ENCODE measurements at regions not wholly inside any gene's neighbourhood (a gene's known extent, or its start where the extent isn't known, plus 50 kb on each side); places are given as distances from the start of the nearest gene placed in this dataset.

DNA sequence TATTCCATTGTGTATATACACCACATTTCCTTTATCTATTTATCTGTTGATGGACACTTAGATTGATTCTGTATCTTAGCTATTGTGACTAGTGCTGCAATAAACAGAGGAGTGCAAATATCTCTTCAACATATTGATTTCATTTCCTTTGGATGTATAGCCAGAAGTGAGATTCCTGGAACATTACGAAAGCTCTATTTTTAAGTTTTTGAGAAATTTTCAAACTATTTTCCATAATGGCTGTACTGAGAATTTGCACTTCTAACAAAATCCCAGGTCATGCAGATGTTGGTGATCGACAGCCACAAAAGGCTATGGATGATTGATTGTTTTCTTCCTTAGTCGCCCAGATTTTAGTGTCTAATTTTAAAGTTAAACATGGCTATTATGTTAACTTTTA lies 132.7 kb upstream of the MTAP start:
- DNase-seq (ENCODE audit: low read depth), result no peak

DNA sequence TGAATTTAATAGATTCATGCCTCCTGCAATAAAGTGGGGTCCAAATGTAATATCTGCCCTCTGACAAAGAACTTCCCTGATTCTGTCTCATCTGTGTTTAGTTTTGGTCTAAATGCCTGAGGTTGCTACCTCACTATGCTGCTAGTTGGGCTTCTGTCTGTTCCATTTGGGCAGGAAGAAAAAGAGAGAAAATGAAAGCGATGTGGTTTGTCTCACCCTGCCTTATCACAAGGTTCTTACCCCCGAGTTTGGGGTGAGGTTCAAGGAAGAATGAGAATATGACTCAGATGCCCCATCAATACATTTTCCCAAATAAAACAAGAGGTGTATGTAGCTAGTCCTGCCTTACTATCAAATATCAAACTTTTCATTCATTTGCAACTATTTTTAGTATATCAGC lies 132.1 kb upstream of the MTAP start:
- DNase-seq (ENCODE audit: low read depth), result no peak

DNA sequence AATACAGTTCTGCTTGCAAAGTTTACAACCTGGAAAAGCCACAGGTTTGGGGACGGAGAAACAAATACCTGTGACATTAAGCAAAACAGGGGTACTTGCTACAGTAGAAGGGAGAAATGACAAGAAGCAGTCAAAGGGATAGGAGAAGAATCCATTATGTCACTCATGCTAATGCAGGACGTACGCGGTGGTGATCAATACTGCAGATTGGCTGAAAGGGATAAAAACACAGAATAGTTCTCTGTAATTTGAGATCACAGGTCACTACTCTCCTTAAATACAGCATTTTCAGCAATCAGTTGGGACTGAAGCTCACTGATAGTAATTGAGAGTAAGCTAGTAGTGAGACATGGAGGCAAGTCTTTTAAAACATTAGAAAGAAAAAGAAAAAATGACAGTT lies 130.3 kb upstream of the MTAP start:
- no peak for DNase-seq (ENCODE audit: low read depth)

DNA sequence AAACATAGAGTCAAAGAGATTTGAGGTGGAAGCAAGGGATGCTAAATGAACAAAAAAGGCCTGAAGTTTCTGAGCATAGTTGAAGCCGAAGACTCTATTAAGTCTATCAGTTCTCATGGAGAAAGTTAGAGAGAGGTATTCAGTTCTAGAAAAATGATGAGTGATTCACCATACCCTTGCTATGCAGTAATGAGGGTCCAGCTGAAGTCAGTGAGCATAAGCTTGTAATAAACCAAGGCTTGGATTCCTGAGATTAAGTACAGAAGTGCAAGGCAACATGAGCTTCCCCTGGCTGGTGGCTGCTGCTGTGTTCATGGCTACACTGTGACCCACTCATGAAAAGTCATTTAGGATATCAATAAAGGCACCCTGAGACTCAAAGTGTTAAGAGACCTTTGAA lies 129.7 kb upstream of the MTAP start:
- no peak for DNase-seq (ENCODE audit: low read depth)

DNA sequence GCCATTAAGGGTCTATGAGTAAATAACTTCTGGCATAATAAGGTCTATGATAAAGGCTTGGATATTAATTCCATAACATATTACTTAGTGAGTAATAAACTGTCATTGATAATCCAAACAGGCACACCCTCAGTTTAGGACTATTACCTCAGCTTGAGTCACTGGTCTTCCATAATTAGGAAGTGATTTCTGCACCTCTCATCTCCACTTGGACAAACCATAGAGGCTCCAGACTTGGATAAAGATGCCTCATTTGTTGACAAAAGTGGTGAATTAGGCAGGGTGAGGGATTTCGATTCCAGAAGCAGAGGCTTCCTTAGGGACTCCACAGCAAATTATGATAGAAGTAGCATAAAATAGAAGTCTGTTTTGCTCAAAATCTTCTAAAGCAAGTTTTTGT lies 127.5 kb upstream of the MTAP start:
- DNase-seq (ENCODE audit: low read depth), result no peak

DNA sequence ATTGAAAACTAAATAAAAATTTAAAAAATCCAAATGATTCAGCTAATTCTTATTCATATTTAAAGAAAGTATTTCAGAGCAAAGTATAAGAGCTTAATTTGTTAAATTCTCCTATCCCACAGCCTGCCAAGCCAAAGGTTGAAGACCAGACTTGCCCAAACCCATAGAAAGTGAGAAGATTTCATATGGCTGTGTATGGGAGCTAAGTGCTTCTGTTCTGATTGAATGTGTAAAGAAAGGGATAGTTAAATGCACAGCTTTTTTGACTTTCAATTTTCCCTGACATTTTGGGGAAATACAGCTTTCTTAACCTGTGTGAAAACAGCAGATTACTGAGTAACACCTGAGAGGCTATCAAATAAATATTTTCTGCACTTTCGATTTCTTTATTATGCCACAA lies 125.0 kb upstream of the MTAP start:
- DNase-seq (ENCODE audit: low read depth), result no peak

DNA sequence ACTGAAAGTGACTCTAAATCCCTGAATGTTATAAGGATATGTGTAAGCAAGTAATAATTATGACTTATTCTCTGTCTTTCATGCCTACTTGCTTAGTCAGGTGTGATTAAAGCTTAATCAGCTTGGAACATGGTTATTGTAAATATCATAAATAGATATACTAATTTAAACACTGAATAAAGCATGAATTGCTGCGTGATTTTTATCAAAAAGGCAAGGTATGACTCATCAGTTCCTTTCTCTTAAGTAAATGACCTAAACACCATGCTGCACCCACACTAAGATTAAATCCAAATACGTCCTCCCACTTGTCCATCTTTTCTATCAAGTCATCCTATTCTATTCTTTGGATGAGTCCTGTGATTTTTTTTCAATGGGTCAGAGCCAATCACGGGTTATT lies 124.6 kb upstream of the MTAP start:
- no peak for DNase-seq (ENCODE audit: low read depth)

DNA sequence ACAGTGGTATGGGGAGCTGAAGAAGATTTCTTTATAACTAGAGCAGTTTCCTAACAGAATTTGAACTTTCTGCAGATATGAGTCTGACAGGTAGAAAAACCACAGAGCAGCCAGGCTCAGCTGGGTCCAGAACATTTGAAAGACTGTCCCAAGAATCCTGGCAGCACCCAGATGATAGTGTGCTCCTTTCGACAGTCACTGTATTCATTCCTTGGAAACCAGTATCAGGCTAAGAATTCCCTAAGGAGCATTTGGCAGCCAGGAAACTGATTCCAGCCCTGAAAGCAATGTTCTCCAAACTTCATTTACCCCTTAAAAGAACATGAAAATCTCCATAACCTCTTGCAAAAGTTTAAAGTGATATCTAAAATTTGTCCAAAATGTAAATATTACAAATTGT lies 123.0 kb upstream of the MTAP start:
- DNase-seq (ENCODE audit: low read depth), result no peak

DNA sequence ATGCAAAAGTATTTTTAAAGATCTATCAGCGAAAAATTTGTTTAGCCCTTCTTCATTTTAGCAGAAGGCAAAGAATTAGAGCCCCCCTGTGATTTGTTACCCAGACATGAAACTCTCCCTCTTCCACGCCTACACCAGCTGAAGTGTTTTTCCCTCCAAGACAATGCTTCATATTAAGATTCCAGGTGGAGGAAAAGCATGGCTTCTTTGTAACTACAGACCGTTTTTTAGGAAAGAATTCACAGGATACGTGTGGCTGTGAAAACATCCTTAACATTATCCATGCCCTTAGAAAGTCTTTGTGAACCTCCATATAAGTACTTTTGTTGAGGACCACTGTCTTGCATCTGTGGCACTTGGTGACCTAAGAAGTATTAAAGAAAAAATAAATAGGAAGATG lies 121.8 kb upstream of the MTAP start:
- DNase-seq (ENCODE audit: low read depth), result no peak

DNA sequence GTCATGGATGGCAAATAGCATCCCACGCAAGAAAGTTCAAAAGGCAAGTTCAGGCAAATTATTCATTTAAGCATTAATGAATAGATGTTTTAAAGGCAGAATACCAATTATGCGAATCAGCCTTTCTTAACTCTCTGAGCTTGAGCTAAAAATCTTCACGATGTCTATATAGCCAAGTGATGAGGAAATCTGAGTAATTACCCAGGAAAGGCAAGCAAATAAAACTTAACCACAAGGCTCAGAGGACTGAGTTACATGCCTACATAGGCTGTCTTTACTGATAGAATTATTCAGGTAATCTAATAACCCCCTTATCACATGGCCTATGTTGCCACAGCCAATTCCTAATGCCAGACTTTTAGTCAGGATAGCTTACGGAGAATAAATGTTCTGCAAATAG lies 120.8 kb upstream of the MTAP start:
- DNase-seq (ENCODE audit: low read depth), result peak; percentile 69

DNA sequence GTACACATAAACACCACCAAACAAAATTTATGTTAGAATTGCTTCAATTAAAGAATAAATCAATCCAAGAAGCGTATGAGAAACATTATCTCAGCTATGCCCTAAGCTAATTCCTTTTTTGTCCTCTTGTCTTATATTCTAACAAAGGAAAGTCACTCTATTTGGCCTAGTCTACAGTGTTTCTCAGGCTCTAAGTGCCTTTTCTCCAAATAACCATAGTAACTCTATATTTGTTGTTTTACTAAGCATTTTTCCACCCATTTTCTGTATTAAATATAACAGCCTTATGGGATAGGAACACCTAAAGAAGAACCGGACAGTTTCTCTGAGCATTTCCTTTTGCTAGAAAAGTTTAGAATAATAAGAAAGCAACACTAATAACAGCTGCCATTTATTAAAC lies 120.1 kb upstream of the MTAP start:
- no peak for DNase-seq (ENCODE audit: low read depth)

DNA sequence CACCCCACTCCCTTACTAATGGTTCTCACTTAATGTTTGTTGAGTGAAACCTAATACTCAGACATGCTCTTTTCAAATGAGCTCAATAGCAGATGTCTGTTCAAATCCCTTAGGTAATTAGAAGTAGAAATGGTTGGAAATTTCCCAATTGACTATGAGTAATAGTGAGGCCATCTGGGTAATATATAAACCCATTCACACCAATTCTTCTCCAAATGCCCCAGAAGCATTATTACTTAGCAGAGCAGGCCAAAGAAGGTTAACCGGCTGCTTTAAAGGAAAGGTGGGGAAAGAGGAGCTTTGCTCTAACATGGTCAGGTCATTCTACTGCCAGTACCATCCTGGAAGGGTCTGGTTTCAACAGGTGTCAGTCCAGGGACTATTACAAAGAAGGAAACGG lies 119.5 kb upstream of the MTAP start:
- DNase-seq (ENCODE audit: low read depth), result no peak

DNA sequence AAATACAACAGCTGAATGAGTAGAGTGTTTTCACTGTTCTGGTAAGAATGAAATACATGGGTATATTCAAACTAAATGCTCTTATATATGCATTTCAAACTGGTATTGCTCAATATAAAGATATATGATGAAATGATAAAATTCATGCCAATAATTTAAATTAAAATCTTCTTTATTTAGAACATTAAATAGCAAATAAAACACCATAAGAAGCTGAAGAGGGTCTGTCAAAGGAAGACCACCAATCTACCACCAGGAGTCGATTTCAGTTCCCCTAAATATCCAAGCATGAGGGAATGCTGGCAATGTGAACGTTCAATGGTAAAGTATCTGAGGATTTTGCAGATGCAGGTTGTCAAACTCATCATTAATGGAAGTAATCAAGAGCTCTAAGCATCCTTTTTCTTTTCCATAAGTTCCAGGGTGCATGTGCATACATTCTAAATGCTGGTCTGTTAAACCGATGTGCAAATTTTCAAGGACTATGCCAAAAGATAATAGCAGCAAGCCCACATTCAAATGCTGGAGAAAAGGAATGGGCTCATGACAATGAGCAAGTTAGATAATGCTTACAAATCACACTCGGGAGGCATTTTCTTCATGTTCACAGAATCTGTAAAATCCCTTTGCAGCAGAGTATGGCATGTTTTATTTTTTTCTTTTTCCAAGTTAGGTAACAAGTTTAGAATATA lies 118.8 kb upstream of the MTAP start:
- no peak for DNase-seq (ENCODE audit: low read depth)

DNA sequence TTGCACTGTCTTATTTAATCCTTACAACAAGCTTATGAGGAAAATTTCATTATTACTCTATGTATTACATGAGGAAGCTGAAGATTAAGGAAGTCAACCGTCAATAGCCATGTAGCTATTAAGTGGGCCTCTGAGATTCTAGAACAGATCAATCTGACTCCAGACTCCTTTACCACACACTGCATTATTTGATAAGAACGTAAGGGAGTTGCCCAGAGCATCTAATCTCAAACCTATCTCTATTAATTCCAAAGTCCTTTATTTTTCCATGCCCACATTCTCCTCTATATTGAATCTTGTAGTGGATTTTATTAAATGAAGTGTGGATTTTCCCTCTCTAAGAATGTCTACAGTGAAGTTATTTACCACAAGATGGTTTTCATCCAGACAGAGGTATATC lies 118.2 kb upstream of the MTAP start:
- DNase-seq (ENCODE audit: low read depth), result no peak

DNA sequence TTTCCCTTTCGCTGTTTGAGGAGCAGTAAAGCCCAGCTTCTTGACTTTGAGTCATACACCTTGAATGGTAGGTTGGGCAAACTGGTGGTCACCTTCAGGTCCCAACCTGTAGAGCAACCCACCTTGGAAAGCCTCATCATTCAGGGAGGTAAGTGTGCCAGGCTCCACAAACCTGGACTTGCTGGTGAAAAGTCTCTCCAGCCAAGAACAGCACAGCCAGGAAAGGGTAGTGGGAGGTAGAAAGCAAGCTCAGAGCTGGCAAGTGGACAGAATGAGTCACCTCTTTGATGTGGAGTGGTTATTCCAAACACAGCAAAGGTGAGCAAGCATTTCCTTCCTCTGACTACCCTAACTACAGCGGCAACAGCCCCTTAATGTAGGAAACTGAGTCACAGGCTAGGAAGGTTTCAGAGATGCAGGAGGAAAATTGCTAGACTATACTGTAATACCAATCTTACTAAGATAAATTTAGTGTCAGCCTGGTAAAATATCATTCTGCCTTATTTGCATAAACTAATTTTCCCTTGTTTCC lies 117.5 kb upstream of the MTAP start:
- no peak for DNase-seq (ENCODE audit: low read depth)

DNA sequence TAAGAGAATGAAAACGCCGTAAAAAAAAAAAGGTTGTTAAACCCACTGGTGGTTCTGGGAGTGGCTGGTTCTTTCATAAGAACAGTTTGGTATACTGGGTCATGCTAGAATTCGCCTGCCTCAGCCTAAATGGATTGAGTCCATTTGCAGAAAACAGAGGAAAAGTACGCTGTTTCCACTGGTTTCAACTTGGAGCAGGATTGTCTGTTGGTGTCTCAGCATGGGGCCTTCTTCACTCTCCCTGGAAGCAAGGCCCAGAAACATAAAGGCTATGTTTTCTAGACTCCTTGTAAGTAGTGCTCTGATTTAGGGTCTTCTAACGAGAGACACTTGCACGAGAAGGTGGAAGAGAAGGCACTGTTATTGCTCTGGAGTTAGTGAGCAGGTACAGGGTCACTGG lies 116.9 kb upstream of the MTAP start:
- DNase-seq (ENCODE audit: low read depth), result no peak

DNA sequence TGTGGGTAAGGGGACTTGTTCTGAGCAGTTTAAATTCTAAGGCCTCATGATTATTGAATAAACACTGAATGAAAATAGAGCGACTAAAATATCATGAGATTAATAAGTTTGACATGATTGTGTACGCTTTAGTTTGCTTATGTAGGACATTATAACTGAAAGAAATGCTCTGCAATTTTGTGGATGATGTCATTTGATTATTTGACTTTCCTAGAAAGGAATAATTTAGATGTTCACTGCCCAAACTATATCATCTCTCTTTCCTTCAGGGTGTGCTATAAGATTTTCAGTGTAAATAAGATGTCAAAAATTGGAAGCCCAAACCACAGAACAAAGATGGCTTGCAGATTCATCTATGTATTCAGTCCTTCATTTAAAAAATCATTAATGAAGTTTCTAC lies 115.7 kb upstream of the MTAP start:
- no peak for DNase-seq (ENCODE audit: low read depth)

DNA sequence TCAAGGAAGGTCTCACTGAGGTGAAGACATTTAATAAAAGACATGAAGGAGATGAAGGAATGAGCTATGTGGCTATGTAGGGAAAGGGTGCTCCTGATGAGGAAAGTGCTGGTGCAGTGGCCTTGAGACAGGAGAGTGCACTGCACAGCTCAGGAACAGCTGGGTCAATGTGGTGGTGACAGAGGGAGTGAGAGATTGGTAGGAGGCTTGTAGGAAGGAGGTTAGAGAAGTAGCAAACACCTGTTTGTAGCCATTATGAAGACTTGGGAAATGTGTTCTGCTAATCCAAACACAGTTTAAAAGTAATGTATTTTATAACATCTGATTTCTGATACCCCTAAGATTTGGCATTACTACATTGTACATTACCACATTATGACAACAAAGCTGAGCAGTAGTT lies 115.1 kb upstream of the MTAP start:
- no peak for DNase-seq (ENCODE audit: low read depth)

DNA sequence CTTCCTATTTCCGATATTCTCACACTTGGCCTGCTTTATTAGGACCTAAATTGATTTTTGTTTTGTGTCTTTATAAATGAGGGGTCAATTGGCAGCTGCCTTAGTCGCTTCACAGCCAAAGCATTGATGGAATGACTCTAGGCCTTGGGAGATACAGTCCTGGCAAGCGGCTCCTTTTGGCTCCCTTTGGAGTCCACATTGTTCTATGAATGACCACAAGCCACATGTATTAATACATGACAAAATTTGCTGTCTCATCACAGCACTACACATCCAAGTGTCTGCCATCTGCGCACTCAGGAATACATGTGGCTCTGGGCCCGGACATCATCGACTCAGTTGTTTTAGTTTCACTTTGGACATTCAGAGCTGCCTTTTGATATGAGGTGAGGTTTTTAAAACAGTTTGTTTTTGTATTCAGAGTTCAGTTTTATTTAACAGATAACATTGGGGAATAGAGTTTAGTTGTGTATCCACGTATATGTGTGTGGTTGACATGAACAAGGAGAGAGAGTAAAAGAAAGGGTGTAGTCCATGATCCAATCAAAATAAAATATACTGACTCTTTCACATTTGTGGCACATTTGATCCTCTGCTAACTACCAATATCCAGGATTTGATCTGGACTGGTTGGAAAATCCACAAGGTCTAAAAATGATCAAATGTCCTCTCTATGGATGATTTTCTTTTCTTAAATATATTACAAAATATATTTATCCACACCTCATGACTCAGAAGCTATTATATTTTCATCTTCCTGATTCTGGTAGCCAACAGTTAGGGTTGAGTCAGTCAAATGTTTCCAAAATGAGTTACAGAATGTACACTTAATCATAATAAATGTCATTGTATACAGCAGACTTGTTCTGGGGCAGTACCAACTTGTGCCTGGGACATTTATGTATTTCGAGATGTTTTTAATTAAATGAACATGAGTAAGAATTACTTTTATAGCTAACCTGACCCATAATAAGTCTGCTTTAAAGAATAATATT lies 114.0 kb upstream of the MTAP start:
- DNase-seq (ENCODE audit: low read depth), result peak; percentile 91

DNA sequence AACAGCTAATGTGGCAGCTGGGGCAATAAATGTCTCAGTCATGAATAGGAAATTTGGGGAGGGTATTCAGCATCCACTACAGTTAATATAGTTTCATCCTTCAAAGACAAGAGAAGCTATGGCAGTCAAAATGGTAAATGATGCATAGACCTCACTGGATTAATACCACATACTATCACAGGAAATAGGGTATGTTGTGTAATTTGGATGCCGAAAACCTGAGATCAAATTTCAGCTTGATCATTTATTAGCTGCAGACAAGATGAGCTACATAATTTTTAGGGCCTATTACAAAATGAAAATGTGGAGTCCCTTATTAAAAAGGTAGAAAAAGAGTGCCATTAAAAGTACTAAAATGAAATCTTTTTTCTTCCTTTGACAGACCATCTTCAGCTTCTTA lies 112.6 kb upstream of the MTAP start:
- no peak for DNase-seq (ENCODE audit: low read depth)

DNA sequence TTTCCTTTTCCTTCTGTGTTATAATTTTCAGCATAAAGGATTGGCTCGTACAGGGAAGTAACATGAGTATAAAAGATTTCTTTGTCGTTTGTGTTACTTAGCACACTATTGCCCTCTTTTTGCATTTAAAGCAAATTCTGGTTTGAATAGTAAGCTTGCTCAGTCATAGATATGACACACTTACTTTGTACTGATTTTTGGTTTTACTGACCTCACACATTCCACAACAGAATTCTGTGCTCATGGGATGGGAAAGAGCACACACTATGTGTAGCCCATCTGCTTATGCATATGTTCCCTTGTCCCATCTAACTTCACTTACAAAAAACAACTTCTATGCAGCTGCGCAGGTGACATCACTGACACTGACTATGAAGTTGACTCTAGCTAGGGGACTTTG lies 111.9 kb upstream of the MTAP start:
- DNase-seq (ENCODE audit: low read depth), result no peak

DNA sequence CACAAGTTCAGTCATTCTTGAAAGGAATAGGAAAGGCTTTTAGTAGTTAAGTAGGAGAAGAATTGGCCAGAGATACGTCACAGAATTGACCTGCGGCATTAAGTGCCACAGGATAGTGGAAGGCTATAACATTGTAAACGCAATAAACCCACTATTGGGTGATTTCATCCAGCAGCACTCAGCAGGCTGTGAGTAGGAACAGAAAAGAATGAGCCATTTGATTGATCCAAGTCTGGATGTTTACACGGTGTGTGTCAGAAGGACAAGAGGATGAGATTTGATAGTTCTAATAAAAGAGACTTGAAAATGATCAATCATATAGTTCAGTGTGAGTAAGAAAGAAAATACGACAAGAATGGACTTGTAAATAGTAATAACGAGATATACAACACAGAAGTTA lies 110.0 kb upstream of the MTAP start:
- no peak for DNase-seq (ENCODE audit: low read depth)

DNA sequence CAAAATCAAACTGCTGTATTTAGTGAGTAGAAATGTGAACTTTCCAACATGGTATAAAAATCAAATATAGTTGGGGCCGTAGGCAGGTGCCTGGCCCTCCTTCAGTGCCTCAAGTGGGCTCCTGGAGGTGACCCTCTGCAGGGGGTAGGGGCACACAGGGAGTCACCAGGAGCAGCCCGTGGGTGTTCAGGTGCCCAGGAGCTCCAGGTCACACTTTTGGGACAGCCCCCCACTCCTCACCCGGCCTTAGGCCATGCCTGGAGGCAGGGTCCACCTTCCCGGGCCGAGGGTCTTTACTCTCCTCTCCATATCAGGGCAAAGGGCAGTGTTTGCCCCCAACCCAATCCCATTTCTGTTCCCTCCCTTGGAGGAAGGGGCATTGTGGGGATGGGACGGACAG lies 108.0 kb upstream of the MTAP start:
- DNase-seq (ENCODE audit: low read depth), result no peak

Measured in GM04504 (cell line).